Keratinocyte (primary cell): ENCODE measurements at regions not wholly inside any gene's neighbourhood (a gene's known extent, or its start where the extent isn't known, plus 50 kb on each side); places are given as distances from the start of the nearest gene placed in this dataset.

Experiments used
- EZH2 ChIP-seq: IDR thresholded peaks from one replicate; pipeline ENCODE4 v1.6.1; 2012; ENCODE audit warnings: inconsistent platforms, mild to moderate bottlenecking, low read length, moderate library complexity
- TF ChIP-seq, protein P1 (sequence below), 3 experiments: IDR thresholded peaks in 1 of 3; conservative IDR thresholded peaks in 1 of 3; optimal IDR thresholded peaks in 1 of 3; 2 replicates in 2 of 3; 3 replicates in 1 of 3; pipeline versions ENCODE3 to v1.5.1; 2011; ENCODE audit warnings: low read length in 3 of 3, mild to moderate bottlenecking in 3 of 3, moderate library complexity in 2 of 3, control low read depth in 1 of 3, inconsistent platforms in 1 of 3; ENCODE audit not compliant: insufficient read depth in 2 of 3; ENCODE audit errors: extremely low read depth in 1 of 3

DNA sequence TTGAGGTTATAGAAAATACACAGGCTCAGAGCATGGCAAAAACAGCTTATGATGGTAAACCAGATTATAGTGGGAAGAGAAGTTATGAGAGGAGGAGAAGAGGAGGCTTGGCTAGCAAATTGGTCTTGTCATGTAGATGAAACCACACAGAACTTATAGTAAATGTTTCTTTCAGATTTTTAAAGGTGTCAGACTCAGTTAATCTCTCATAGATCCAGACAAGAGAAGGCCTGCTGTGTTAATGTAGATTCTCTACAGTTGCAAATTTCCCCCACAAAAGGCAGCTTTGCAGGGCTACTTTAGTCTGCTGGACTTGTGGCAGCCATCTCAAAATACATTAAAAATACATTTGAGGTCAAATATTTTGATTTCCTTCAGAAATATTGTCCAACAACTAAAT lies 1731.7 kb downstream of the ARAP2 start:
- TF ChIP-seq, protein P1, sequence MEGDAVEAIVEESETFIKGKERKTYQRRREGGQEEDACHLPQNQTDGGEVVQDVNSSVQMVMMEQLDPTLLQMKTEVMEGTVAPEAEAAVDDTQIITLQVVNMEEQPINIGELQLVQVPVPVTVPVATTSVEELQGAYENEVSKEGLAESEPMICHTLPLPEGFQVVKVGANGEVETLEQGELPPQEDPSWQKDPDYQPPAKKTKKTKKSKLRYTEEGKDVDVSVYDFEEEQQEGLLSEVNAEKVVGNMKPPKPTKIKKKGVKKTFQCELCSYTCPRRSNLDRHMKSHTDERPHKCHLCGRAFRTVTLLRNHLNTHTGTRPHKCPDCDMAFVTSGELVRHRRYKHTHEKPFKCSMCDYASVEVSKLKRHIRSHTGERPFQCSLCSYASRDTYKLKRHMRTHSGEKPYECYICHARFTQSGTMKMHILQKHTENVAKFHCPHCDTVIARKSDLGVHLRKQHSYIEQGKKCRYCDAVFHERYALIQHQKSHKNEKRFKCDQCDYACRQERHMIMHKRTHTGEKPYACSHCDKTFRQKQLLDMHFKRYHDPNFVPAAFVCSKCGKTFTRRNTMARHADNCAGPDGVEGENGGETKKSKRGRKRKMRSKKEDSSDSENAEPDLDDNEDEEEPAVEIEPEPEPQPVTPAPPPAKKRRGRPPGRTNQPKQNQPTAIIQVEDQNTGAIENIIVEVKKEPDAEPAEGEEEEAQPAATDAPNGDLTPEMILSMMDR (optimal IDR thresholded peaks at IDR 0.05 in 1 of 3, IDR thresholded peaks at IDR 0.05 in 1 of 3, conservative IDR thresholded peaks at IDR 0.05 in 1 of 3; ENCODE audit: extremely low read depth in 1 of 3, insufficient read depth in 2 of 3, low read length in 3 of 3): no peak
- no peak for TF ChIP-seq EZH2
